Suppressor macrophage treated with lipopolysaccharide for 1 hour (primary cell): ENCODE measurements at regions not wholly inside any gene's neighbourhood (a gene's known extent, or its start where the extent isn't known, plus 50 kb on each side); places are given as distances from the start of the nearest gene placed in this dataset.

Source experiments
- DNase-seq, 3 donors: peaks; one replicate each; pipeline ENCODE4 v3.0.0-alpha.2; 2020 to 2022

DNA sequence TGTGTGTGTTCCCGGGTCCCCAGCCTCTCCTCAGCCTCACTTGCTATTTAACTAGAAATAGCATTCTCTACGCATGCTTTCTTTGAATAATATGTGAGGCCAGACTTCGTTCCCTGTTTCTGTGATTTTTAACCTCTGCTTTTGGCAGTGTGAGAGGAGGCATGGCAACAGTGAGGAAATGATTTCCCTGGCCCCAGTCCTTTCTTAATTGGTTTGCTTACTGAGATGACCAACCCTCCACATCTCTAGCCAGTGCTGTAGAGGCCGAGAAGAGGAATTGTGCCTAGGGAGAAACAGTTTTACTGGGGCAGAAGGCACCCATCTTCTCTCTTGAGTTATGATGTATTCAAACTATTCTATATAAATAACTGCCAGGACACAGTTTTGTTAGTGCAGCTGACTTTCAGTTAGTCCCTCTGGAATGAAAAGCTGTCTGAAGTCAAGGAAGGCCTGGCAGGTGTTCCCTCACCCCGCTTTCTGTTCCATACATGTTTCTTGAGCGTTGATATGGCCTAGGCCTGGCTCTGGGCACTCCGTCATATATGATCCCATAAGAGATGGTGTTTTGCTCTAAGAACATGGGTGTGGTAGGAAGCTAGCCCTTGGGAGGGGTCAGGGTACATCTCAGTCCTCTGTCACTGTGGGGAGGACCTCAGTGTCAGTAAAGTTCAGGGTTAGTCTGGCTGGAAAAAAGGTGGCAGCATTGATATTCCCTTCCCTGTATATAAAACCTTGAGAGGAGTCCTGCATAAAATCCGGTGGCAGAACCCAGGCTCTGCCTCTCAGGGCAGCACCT is 73.7 kb upstream of the NPAS1 start:
- DNase-seq = no peak

DNA sequence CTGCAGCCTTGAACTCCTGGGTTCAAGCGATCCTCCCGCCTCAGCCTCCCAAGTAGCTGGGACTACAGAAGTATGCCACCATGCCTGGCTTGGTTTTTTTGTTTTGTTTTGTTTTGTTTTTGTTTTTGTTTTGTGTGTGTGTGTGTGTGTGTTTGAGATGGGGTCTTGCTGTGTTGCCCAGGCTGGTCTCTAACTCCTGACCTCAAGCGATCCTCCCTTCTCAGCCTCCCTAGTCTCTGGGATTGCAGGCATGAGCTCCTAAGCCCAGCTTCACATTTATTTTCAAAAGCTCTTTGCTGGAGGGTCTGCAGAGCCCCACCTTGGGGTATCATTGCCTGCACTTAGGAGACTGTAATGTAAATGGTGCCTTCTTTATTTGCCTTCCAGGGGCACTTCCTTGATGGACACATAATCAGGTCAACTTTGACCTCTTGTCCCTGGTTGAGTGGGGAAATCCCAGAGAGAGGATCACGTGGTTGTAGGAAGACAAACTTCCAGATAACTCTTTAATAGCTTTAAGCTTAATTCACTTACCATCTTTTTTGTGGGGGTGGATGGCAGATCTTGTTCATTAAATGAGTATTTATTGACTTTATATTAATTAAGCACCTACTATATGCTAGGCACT is 72.9 kb upstream of the NPAS1 start:
- DNase-seq = peak; percentile 38 to 44 (median 43)

DNA sequence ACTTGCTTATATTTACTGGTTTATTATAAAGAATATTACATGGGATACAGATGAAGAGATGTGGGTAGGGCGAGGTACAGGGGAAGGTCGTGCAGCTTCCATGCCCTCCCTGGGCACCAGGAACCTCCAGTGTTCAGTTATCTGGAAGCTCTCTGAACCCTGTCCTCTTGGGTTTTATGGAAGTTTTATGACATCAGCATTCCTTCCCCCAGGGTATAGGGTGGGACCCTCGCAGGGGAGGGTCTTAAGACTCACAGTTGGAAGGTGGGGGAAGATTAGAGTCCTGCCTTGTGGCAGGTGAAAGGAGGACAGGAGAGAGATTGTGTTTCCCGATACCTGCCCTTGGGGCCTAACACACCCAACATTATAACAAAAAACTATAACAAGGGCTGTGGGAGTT is 71.8 kb upstream of the NPAS1 start:
- no peak for DNase-seq

DNA sequence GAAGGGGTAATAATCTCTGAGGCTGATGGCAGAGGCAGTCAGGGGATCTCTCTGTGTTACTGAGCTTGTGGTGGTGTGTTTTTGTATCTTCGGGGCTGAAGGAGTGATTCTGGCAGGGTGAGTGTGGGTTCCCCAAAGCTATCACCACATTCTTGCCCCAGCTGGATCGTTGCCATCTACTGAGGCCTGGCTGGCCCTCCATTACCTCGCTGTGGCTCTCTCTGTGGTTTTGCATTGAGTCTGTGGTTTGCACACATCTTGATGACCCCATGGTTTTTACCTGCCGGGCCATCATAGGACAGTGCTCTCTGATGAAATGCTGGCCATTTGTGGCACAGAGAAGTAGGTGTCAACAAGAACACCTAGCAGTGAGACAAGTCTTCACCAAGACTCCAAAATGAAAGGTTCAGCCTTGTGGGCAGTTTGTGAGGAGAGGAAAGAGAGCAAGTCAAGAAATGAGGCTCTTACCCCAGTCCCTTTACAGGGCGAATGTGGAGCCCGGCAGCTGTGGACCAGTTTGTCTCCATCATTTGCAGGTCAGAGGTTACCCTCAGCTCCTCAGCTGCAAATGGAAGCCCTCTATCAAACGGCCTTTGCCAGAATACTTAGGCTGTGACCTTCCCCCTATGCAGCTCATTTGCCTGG is 69.0 kb upstream of the NPAS1 start:
- DNase-seq = no peak

DNA sequence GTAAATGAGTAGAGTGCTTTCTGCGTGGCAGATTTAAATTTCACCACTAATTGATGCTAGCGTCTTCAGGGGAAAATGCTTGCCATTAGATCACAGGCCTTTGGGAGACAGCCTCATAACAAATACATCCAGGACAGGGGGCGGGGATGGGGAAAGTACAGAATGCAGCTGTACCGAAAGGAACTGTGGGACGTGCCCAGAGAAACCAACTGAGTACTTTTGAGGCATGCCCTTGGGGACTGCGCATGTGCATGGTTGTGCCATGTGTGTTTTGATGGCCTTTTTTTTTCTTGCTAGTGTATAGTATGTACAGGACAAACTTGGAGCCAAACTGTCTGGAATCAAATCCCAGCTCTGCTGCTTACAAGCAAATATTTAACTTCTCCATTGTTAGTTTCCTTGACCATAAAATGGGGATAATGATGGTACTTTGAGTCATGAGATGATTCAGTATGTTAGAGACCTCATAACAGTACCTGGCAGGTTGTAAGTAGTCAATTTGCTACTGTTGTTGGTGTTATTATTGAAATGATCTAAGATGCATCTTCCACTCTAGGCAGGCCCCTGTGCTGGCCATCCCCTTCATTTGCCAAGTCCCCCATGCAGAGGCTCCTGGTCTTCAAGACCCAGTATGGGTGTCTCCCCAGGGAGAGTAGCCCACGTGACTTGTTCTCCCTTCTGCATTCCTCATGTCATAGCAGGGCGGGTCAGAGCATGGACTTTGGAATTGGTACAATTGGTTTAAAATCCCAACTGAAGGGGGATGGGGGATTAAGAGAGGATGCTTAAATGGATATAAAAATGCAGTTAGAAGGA is 68.3 kb upstream of the NPAS1 start:
- no peak for DNase-seq

DNA sequence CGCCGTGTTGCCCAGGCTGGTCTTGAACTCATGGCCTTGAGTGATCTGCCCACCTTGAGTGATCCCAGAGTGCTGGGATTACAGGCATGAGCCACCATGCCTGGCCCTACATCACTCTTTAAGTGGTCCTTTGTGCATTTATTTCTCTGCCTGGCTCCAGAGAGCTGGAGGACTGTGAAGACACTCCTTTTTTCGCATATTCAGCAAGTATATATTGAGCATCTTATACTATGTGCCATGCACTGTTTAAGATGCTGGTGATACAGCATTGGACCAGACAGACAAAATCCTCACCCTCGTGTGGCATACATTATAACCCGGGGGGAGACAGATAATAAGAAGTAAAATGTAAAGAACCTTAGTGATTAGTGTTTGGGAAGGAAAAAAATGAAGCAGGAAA is 66.8 kb upstream of the NPAS1 start:
- DNase-seq = no peak

DNA sequence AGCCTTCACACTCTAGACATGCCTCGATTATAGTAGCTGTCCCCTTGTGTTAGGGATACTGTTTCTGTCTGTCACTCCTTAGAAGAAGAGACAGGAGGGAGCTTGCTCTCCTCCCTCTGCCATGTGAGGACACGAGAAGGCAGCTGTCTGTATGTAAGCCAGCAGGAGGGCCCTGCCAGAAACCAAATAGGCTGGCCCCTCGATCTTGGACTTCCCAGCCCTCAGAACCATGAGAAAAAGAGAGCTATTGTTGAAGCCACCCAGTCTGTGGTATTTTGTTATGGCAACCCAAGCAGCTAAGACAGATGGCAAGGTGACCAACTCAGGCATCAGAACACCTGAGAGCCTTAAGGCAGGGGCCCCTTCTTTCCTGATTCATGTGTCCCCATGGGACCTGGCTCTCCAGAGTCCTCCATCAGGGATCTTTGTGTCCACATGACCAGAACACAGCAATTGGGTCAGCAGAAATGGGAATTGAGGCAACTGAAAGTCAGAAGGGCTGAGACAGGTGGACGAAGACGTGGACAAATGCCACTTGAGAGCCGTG is 65.6 kb upstream of the NPAS1 start:
- no peak for DNase-seq

DNA sequence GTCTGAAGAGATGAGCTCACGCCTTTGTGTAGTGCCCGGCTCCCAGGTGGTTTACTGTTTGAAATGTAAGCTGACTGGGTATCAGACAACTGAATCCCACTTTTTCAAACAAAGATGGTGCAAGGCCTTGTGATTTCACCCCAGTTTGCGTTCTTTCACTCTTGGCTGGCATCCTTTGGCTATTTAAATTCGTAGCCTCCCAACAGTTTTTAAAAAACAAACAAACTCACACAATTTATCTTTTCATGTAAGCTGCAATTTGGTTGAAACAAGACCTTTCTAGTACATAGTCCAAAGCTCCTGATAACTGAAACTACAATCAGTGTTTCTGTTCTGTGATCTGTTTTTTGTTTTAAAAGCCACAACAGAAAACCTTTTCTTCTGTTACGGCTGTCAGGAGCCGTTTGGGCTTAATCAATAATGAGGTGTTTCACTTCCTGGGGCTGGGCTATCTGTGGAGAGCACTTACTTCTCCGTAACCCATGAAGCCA is 65.1 kb upstream of the NPAS1 start:
- DNase-seq = no peak

DNA sequence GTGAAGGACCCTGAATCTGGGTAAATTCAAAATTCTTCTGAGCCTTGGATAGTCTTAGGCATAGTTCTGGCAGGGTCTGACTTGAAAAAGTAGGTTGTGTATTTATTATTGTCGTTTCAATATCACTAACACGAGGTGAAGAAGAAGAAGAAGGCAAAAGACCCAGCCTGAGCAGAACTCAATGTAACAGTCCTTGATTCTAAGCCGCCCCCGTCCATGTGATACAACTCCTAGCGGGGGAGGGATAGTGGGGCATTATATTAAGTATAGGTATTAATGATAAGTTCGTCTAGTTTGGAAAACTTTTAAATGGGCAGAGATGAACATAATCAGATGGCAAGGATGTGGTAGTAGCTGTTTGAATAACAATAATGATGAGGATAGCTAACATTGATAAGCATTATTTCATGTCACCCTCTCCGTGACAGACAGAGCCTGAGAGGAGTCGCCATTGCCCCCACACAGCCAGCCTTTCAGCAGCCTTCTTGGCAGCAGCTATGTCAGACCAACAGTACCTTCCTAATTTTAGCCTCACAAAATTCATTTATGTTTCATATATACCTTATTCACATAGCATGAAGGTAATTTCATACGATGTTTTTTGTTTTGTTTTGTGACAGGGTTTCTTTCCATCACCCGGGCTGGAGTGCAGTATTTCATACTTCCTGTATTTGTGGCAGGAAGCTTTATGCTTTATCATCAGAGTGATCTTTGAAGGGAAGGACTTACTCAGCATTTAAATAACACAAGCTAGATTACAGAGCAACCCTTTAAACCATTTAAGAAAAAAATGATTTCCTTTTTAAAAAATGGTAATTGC is 64.4 kb upstream of the NPAS1 start:
- peak; percentile 47 to 69 (median 67) for DNase-seq

DNA sequence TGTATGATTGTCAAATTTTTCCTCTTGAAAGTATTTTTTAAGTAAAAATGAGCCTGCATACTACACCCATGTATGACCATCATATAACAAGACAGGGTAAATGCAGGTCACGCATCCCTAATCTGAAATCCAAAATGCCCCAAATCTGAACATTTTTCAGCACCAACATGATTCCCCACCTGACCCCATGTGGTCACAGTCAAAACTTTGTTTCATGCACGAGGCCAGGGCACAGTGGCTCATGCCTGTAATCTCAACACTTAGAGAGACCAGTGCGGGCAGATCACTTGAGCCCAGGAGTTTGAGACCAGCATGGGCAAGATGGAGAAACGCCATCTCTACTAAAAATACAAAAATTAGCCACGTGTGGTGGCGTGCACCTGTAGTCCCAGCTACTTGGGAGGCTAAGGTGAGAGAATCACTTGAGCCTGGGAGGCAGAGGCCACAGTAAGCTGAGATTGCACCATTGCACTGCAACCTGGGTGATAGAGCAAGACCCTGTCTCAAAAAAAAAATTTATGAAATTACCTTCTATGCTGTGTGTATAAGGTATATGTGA is 63.7 kb upstream of the NPAS1 start:
- no peak for DNase-seq

DNA sequence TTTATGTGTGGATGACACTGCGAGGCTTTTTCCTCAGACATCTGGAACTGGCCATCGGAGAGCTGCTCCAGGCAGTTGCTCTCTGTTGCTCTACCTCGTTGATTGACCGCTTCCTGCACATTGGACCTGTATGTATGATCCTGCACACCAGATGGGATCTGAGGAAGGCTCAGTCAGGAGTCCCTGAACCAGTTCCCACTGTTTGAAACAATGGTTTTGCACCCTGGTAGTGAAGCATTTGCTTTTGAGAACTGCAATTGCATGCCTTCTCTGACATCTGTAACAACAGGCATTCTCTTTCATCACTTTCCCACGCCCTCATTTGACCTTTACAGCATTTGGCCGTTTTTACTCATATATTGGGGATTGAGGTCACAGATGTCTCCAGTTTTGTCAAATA is 61.1 kb upstream of the NPAS1 start:
- DNase-seq = peak; percentile 36 to 57 (median 49)

DNA sequence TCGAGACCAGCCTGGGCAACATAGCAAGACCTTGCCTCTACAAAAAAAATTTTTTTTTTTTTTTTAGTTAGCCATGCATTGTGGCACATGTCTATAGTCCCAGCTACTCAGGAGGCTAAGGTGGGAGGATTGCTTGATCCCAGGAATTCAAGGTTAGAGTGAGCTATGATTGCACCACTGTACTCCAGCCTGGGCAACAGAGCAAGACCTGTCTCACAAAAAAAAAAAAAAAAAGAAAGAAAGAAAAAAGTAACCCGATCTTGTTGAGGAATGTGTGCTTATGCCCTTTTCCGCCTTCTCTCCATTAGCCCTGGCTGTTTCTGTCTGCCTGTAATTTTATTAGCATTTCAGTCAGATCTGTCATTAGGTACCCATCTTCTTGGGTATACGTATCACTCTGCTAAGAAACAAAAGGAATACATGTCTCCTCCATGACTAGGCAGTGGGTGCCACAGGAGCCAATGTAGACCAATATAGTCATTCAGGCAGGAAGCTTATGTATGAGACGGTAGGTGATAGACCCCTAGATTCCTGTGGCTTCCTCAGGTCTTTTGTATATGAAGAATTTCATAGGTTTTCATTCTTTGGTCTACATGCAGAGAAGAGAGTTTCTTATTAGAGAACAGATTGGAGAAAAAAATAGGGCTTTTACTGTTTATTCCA is 59.6 kb upstream of the NPAS1 start:
- DNase-seq = no peak

DNA sequence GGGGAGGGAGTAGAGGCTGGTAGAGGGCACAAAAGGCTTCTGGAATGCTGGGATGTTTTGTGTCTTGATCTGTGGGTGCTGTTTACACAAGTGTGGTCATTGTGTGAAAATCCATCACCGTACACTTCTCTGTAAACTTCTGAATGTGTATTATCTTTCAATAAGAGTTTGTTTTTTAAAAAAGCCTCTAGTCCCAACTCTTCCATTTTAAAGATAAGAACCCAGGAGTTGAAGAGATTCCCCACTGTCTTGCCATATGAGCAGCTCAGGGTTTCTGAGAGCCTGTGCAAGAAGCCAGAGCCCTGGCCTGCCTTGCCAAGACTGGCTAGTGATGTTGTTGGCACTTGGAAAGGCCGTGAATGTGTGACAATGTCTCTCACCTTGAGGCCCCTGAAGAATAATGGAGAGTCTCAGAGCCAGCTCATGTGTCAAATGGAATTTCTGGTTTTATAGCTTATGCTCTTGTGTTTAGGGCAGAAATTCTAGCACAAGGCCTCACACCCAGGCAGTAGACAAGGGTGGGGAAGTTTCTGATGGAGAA is 57.5 kb upstream of the NPAS1 start:
- no peak for DNase-seq

DNA sequence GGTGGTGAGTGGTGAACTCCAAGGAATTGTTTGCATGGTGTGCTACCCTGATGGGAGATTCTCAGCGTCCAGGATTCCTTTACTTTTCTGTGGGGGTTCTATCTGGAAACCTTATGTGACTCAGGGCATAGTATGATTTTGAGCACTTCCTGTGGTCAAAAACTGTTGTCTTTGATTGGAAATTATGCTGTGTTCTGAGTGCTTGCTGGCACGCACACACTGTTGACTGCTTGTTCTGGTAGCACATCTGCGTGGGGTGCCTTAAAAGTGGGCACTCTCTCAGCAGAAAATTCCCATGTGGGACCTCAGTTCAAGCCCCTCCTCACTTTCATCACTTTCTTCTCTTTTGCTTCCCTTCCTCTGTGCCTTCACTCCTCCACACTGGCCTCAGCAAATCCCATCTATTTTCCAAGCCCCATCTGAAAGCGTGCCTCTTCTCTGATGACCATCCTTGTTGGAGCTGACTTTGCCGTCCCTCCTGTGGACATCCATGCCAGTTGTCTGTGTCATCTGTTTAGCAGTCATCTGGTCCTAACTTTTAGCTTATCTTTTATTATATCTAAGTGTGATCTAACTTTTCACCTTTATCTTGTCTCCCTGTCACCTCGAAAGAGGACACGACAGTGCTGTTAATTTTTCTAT is 56.4 kb upstream of the NPAS1 start:
- no peak for DNase-seq

DNA sequence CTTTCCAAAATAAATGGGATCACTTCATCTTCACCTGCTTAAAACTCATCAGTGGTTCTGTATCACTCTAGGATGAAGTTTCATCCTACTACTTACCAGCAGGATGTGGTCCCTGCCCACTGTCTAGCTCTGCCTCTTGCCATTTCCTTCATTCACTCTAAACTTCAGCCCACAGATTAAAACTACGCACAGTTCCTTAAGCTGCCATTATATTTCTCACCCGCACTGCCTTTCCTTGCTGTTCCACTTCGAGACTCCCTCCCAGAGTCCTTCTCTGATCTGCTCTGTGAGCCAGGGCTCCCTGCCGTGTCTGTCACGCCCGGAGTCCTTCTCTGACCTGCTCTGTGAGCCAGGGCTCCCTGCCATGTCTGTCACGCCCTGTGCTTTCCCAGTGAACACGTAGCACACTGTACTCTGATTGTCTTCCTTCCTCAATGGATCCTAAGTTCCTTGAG is 52.0 kb upstream of the NPAS1 start:
- DNase-seq = no peak
